Stomach (tissue), 4 donors: ENCODE measurements at regions not wholly inside any gene's neighbourhood (a gene's known extent, or its start where the extent isn't known, plus 50 kb on each side); places are given as distances from the start of the nearest gene placed in this dataset.

ENCODE experiments used
- CTCF ChIP-seq, 7 experiments: fragments of 450-650 bp in 4 of 7; fragments of 200-600 bp in 3 of 7; sonication (generic) in 3 of 7; IDR thresholded peaks; one replicate each; pipeline ENCODE4 v1.5.1; 2016 to 2019; ENCODE audit warnings: antibody characterized with exemption in 7 of 7, control low read depth in 2 of 7, mild to moderate bottlenecking in 1 of 7
- EP300 ChIP-seq: sonication (generic); formaldehyde crosslinking; IDR thresholded peaks from one replicate; pipeline ENCODE4 v1.6.1; 2017; ENCODE audit warnings: antibody characterized with exemption

- no peak for TF ChIP-seq CTCF (IDR thresholded peaks at IDR 0.05)
- TF ChIP-seq EP300, result no peak
Measured at GRCh38 chr1:219099307-219099706, 74.4 kb upstream of the LYPLAL1 start.
